ENCODE measurements at regions not wholly inside any gene's neighbourhood (a gene's known extent, or its start where the extent isn't known, plus 50 kb on each side); places are given as distances from the start of the nearest gene placed in this dataset.

DNA sequence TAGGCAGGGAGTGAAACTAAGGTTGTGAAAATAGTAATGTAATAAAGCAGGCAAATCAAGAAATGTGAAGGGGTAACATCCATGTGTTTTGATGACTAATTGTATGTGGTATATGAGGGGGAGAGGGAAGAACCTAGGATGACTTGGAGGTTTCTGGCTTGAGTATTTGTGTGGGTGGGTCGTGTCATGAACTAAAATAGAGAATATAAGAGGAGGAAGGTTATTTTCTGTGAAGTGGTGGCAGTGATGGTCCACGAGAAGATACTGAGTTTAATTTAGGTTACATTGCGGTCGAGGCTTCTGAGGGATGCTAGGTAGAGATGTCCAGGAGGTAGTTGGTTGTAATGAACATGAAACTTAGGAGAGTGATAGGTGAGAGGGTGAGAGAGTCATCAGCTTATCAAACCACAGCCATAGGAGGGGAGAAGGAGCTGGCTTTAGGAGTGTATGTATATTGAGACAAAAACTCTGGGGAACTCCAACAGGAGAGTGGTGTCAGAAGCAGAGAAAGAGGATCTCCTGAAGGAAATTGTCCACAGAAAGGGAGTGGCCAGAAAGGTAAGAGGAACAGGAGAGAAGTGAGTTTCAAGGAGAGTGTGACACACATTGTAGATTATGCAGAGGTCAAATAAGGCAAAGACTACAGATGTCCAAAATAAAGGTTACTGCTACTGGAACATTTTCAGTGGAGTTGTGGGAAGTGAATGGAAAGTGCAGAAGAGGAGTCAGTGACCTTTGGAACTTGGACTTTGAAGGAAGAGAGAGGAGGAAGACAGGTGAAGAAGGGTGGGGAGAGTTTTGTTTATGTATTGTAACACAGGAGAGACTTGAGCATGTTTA lies 89.0 kb upstream of the MACF1 start:
- Histone ChIP-seq H3K27ac (ENCODE audit: low read depth, low read length) (no peak overlapping the region), H3K36me3 (ENCODE audit: control insufficient read depth in 2 of 3, insufficient read depth in 3 of 3, low read length in 3 of 3) (no peaks in the 10 kb centered on the region), H3K9me3 (ENCODE audit: control insufficient read depth in 2 of 3, low read length in 3 of 3) (no peaks in the 10 kb centered on the region), H3K27me3 (ENCODE audit: control insufficient read depth in 2 of 2, insufficient read depth in 2 of 2, low read length in 2 of 2) (no peaks in the 10 kb centered on the region), H3K4me3 (ENCODE audit: low read length) (no peak overlapping the region), H3K4me1 (ENCODE audit: control insufficient read depth in 2 of 2, insufficient read depth in 2 of 2, low read length in 2 of 2) (no peaks in the 10 kb centered on the region)
- H3K9me3 Mint-ChIP-seq: no peaks in the 10 kb centered on the region
- peaks cover 0 to 3% (median 0%) of the 10 kb centered on the region in 7 donors for H3K4me1 Mint-ChIP-seq
- H3K4me3 Mint-ChIP-seq: no peak overlapping the region
- CTCF ChIA-PET: interaction anchor here (1.1 kb wide), 1 partner anchor 9 kb away, joined by 3 read pairs; no protein-coding TSS in a partner anchor
- no peak overlapping the region for H3K27ac Mint-ChIP-seq
- POLR2A ChIA-PET: no interaction called here
- H3K36me3 Mint-ChIP-seq: peaks cover 0 to 7% (median 0%) of the 10 kb centered on the region in 5 donors
- DNase-seq (no peak), ATAC-seq (no peak)
- H3K27me3 Mint-ChIP-seq: peaks cover 0 to 11% (median 2%) of the 10 kb centered on the region in 5 donors
- intact Hi-C loops (cut with micrococcal nuclease): no loop called here

DNA sequence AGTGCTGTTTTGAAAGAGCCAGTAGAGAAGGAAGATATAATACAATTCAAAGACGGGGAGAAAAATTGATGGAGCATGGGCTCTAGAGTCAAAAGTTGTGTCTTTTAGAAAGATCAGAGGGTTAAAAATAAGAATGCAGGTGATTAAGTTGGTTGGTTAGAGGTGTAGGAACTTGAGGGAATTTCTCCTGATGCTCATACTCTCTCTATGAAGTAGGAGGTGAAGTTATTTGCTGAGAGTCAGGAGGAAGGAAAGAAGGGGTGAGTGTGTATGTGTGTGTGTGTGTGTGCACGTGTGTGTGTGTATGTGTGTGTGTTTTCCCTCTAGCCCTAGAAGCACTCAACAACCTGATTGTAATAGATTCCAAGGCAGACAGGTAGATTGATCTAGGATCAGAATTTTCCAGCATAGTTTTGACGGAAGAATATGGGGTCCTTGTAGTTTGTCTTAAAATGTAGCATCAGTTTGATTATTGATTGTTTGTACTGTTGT lies 88.3 kb upstream of the MACF1 start:
- DNase-seq (no peak), ATAC-seq (no peak)
- Histone ChIP-seq H3K36me3 (ENCODE audit: control insufficient read depth in 2 of 3, insufficient read depth in 3 of 3, low read length in 3 of 3) (no peaks in the 10 kb centered on the region), H3K27ac (ENCODE audit: low read depth, low read length) (no peak overlapping the region), H3K9me3 (ENCODE audit: control insufficient read depth in 2 of 3, low read length in 3 of 3) (no peaks in the 10 kb centered on the region), H3K27me3 (ENCODE audit: control insufficient read depth in 2 of 2, insufficient read depth in 2 of 2, low read length in 2 of 2) (no peaks in the 10 kb centered on the region), H3K4me1 (ENCODE audit: control insufficient read depth in 2 of 2, insufficient read depth in 2 of 2, low read length in 2 of 2) (no peaks in the 10 kb centered on the region), H3K4me3 (ENCODE audit: low read length) (no peak overlapping the region)
- CTCF ChIA-PET: interaction anchor here (0.9 kb wide), 1 partner anchor 119 kb away, joined by 4 read pairs; no protein-coding TSS in a partner anchor
- Mint-ChIP-seq H3K4me3 (no peak overlapping the region), H3K9me3 (no peaks in the 10 kb centered on the region), H3K36me3 (peaks cover 0 to 7% (median 0%) of the 10 kb centered on the region in 5 donors), H3K4me1 (peaks cover 0 to 3% (median 0%) of the 10 kb centered on the region in 7 donors), H3K27me3 (peaks cover 0 to 11% (median 2%) of the 10 kb centered on the region in 5 donors), H3K27ac (no peak overlapping the region)
- intact Hi-C loops (cut with micrococcal nuclease): no loop called here
- POLR2A ChIA-PET: no interaction called here

DNA sequence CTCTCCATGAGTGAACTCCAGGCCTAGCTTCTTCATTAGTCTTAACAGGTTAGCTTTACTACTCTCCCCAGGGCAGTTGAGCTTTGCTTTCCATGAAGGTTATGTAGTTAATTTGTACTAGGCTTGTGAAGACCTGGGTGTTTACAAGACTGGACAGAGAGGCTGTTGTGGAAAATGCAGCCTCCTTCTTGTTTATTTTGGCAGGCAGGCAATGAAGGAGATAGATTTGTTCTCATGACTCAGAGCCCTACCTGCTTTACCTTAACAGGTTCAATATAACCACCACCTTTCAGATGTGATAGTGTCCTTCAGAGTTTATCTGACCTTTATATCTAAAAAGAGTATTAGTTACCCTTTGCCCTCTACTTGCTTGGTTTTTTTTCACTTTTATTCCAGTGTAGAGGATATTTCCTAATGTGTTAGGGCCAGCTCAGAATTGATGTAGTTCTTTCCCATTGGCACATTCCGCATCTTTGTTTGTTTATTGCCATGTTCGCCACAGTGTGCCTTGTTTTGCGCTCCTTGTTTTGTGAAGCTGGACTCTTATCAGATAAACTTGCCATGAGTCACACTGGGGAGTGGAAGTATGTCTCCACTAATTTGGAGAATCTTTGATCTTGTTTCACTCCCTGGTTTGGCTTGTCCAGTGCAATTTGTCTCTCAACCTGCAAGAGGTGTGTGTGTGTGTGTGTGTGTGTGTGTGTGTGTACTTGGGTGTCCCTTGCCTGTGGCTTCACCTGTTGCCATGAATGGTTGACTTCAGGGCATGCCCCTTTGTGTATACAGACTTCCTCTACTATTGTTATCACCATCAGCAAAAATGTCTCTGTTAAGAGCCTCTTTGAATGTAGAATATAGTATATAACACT lies 87.4 kb upstream of the MACF1 start:
- ChIA-PET CTCF (interaction anchor here (0.5 to 0.9 kb wide), 3 partner anchors 14 to 118 kb away, joined by 3 to 4 read pairs (median 3); no protein-coding TSS in a partner anchor), POLR2A (interaction anchor here (0.9 kb wide), 1 partner anchor 10 kb away, joined by 3 read pairs; no protein-coding TSS in a partner anchor)
- Mint-ChIP-seq H3K27me3 (peaks cover 0 to 7% (median 2%) of the 10 kb centered on the region in 5 donors), H3K36me3 (peaks cover 0 to 7% (median 0%) of the 10 kb centered on the region in 5 donors), H3K4me3 (no peak overlapping the region), H3K27ac (no peak overlapping the region), H3K4me1 (peaks cover 0 to 3% (median 0%) of the 10 kb centered on the region in 7 donors), H3K9me3 (no peaks in the 10 kb centered on the region)
- no peak overlapping the region for H3K4me3 ChIP-seq (ENCODE audit: low read length)
- no peaks in the 10 kb centered on the region for H3K4me1 ChIP-seq (ENCODE audit: control insufficient read depth in 2 of 2, insufficient read depth in 2 of 2, low read length in 2 of 2)
- no peaks in the 10 kb centered on the region for H3K27me3 ChIP-seq (ENCODE audit: control insufficient read depth in 2 of 2, insufficient read depth in 2 of 2, low read length in 2 of 2)
- no peaks in the 10 kb centered on the region for H3K36me3 ChIP-seq (ENCODE audit: control insufficient read depth in 2 of 3, insufficient read depth in 3 of 3, low read length in 3 of 3)
- intact Hi-C loops (cut with micrococcal nuclease): no loop called here
- DNase-seq: no peak
- no peak for ATAC-seq
- H3K9me3 ChIP-seq (ENCODE audit: control insufficient read depth in 2 of 3, low read length in 3 of 3): no peaks in the 10 kb centered on the region
- no peak overlapping the region for H3K27ac ChIP-seq (ENCODE audit: low read depth, low read length)

DNA sequence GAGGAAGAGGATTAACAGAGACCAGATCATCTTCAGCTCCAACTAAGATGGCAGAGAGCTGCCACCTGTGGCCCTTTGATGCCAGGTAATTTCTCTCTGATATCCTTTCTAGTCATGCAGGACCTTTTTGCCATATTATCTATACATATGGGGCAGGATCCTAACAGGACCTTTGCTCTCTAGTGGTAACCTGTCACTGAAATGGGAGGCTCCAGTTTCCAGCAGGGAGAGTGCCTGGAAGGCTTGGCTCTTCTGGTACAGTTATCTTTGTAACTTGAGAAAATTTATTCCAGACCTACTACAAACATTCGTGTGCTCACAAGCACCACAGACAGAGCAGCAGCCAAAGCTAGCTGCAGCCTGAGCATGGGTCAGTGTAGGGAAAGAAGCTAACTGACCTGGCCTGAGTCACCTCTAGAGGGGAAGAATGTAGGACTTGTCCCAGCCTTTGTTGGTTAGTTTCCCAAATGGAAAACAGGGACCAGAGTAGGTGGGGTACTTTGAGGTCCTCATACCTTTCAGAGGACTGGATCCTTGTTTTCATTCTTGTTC lies 86.5 kb upstream of the MACF1 start:
- Mint-ChIP-seq H3K36me3 (peaks cover 0 to 3% (median 0%) of the 10 kb centered on the region in 5 donors), H3K27me3 (peaks cover 0 to 4% (median under 1%) of the 10 kb centered on the region in 5 donors), H3K4me1 (peaks cover 0 to 3% (median 0%) of the 10 kb centered on the region in 7 donors), H3K4me3 (no peak overlapping the region), H3K9me3 (no peaks in the 10 kb centered on the region), H3K27ac (no peak overlapping the region)
- no peak overlapping the region for H3K4me3 ChIP-seq (ENCODE audit: low read length)
- CTCF ChIA-PET: no interaction called here
- H3K9me3 ChIP-seq (ENCODE audit: control insufficient read depth in 2 of 3, low read length in 3 of 3): no peaks in the 10 kb centered on the region
- DNase-seq: no peak
- intact Hi-C loops (cut with micrococcal nuclease): no loop called here
- H3K27ac ChIP-seq (ENCODE audit: low read depth, low read length): no peak overlapping the region
- no peaks in the 10 kb centered on the region for H3K27me3 ChIP-seq (ENCODE audit: control insufficient read depth in 2 of 2, insufficient read depth in 2 of 2, low read length in 2 of 2)
- no peaks in the 10 kb centered on the region for H3K36me3 ChIP-seq (ENCODE audit: control insufficient read depth in 2 of 3, insufficient read depth in 3 of 3, low read length in 3 of 3)
- H3K4me1 ChIP-seq (ENCODE audit: control insufficient read depth in 2 of 2, insufficient read depth in 2 of 2, low read length in 2 of 2): no peaks in the 10 kb centered on the region
- POLR2A ChIA-PET: interaction anchor here (0.9 kb wide), 1 partner anchor 11 kb away, joined by 3 read pairs; no protein-coding TSS in a partner anchor
- no peak for ATAC-seq

GRCh38 chr1:39122056-39122455 lies 82.4 kb upstream of the MACF1 start:
- ATAC-seq: no peak
- no peak overlapping the region for H3K27ac Mint-ChIP-seq
- CTCF ChIA-PET: interaction anchor here (0.5 to 0.7 kb wide), 2 partner anchors 157 to 773 kb away, joined by 3 to 6 read pairs; no protein-coding TSS in a partner anchor

DNA sequence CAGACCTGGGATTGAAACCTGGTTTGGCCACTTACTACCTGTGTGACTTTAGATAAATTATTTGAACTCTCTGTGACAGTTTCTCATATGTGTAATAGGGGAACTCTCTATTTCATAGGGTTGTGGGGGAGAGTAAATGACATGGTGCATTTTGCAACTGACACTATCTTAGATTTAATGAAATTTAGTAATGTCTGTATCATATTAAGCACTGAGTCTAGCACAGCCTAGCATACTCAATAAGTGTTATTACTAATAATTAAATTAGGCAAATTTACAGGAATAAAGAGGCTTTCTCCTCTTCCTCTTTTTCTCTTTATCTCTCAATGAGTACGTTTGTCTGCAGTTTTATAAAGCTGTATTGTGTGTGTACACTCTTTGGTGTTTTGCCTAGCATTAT lies 80.2 kb upstream of the MACF1 start:
- Mint-ChIP-seq H3K36me3 (peaks cover 0 to 6% (median 0%) of the 10 kb centered on the region in 5 donors), H3K9me3 (no peaks in the 10 kb centered on the region), H3K27me3 (no peaks in the 10 kb centered on the region), H3K4me1 (peaks cover 0 to 4% (median 0%) of the 10 kb centered on the region in 7 donors), H3K4me3 (no peak overlapping the region), H3K27ac (no peak overlapping the region)
- Histone ChIP-seq H3K4me1 (ENCODE audit: control insufficient read depth in 2 of 2, insufficient read depth in 2 of 2, low read length in 2 of 2) (no peaks in the 10 kb centered on the region), H3K4me3 (ENCODE audit: low read length) (no peak overlapping the region), H3K9me3 (ENCODE audit: control insufficient read depth in 2 of 3, low read length in 3 of 3) (no peaks in the 10 kb centered on the region), H3K36me3 (ENCODE audit: control insufficient read depth in 2 of 3, insufficient read depth in 3 of 3, low read length in 3 of 3) (no peaks in the 10 kb centered on the region), H3K27ac (ENCODE audit: low read depth, low read length) (no peak overlapping the region), H3K27me3 (ENCODE audit: control insufficient read depth in 2 of 2, insufficient read depth in 2 of 2, low read length in 2 of 2) (no peaks in the 10 kb centered on the region)
- POLR2A ChIA-PET: no interaction called here
- intact Hi-C loops (cut with micrococcal nuclease): no loop called here
- DNase-seq (no peak), ATAC-seq (no peak)
- CTCF ChIA-PET: interaction anchor here (0.7 to 1.0 kb wide), 2 partner anchors 67 to 278 kb away, joined by 3 read pairs; no protein-coding TSS in a partner anchor

More at GRCh38 chr1:39122056-39122455, 82.4 kb upstream of the MACF1 start:
- intact Hi-C loops (cut with micrococcal nuclease): no loop called here
- H3K4me3 ChIP-seq (ENCODE audit: low read length): no peak overlapping the region
- Mint-ChIP-seq H3K9me3 (no peaks in the 10 kb centered on the region), H3K4me1 (peaks cover 0 to 3% (median 0%) of the 10 kb centered on the region in 7 donors), H3K27me3 (no peaks in the 10 kb centered on the region), H3K4me3 (no peak overlapping the region), H3K36me3 (peaks cover 0 to 6% (median 0%) of the 10 kb centered on the region in 5 donors)
- no peaks in the 10 kb centered on the region for H3K27me3 ChIP-seq (ENCODE audit: control insufficient read depth in 2 of 2, insufficient read depth in 2 of 2, low read length in 2 of 2)
- H3K4me1 ChIP-seq (ENCODE audit: control insufficient read depth in 2 of 2, insufficient read depth in 2 of 2, low read length in 2 of 2): no peaks in the 10 kb centered on the region
- no peaks in the 10 kb centered on the region for H3K36me3 ChIP-seq (ENCODE audit: control insufficient read depth in 2 of 3, insufficient read depth in 3 of 3, low read length in 3 of 3)
- POLR2A ChIA-PET: interaction anchor here (0.7 kb wide), 1 partner anchor 482 kb away, joined by 4 read pairs; no protein-coding TSS in a partner anchor
- no peaks in the 10 kb centered on the region for H3K9me3 ChIP-seq (ENCODE audit: control insufficient read depth in 2 of 3, low read length in 3 of 3)
- H3K27ac ChIP-seq (ENCODE audit: low read depth, low read length): no peak overlapping the region
- no peak for DNase-seq
